Activated T-cell treated with anti-CD3 and anti-CD28 coated beads, Interleukin-2, amount 50 U/mL, for 4 hours (primary cell): ENCODE measurements at regions not wholly inside any gene's neighbourhood (a gene's known extent, or its start where the extent isn't known, plus 50 kb on each side); places are given as distances from the start of the nearest gene placed in this dataset.
"Not testable (repeated sequence)": the region's sequence is repeated elsewhere in the genome, so short reads cannot be mapped to it uniquely, and the experiment has no call there.

Source experiments
- ATAC-seq, 2 donors: fragments of 200-7000 bp; cut with Tn5 transposase; one replicate each; pipeline ENCODE4 v1.10.0; 2021
- DNase-seq: peaks from one replicate; pipeline ENCODE4 v3.0.0-alpha.2; 2020
- H3K27me3 Mint-ChIP-seq: one replicate; pipeline ENCODE4 v1.8.0; 2021; ENCODE audit warnings: low read depth, mixed read lengths
- H3K36me3 Mint-ChIP-seq: one replicate; pipeline ENCODE4 v1.8.0; 2022; ENCODE audit warnings: mixed read lengths; ENCODE audit not compliant: insufficient read depth
- H3K4me1 Mint-ChIP-seq: one replicate; pipeline ENCODE4 v1.8.0; 2021; ENCODE audit warnings: low read depth, mixed read lengths
- H3K4me3 Mint-ChIP-seq: one replicate; pipeline ENCODE4 v1.8.0; 2021; ENCODE audit warnings: mild to moderate bottlenecking, moderate library complexity, mixed read lengths
- H3K9me3 Mint-ChIP-seq: one replicate; pipeline ENCODE4 v1.8.0; 2021; ENCODE audit warnings: mixed read lengths

DNA sequence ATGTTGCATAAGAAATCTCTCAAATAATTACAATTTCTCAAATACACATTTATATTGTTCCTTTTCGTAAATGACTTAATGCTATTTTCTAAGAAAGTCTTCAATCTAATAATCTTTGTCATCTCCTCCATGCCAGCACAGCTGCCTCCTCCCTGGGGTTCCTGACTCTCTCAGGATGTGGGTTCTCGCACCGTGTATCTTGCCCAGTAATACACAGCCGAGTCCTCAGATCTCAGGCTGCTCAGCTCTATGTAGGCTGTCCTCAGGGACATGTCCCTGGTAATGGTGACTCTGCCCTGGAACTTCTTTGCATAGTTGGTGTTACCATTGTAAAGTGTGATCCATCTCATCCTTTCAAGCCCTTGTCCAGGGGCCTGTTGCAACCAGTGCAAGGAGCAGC is 1177.3 kb downstream of the TMEM121 start:
- H3K9me3 Mint-ChIP-seq, H3K4me3 Mint-ChIP-seq, DNase-seq, H3K27me3 Mint-ChIP-seq, H3K4me1 Mint-ChIP-seq, H3K36me3 Mint-ChIP-seq: not testable (repeated sequence)
- peak in 1 of 2 donors; percentile 41 for ATAC-seq

DNA sequence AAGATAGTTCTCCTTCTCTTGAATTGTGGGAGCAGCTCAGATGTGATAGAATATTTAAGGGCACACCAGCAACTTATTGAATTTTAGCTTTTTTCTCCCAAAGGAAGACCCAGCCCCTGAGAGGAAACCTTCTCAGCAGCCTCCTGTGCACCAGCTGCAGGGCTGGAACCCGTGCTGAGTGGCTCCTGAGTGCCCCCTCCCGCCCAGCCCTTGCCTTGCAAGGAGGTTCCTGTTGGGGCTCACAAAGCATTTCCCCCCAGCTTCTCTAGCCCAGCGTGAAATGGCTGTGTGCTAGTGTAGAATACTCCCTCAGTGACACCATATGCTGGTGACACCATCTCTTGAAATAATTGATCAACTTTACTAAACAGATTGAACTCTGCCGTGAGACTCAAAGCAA is 1180.1 kb downstream of the TMEM121 start:
- H3K4me1 Mint-ChIP-seq, H3K36me3 Mint-ChIP-seq, H3K4me3 Mint-ChIP-seq, H3K9me3 Mint-ChIP-seq, DNase-seq, H3K27me3 Mint-ChIP-seq: not testable (repeated sequence)
- ATAC-seq, result peak in 1 of 2 donors; percentile 51

DNA sequence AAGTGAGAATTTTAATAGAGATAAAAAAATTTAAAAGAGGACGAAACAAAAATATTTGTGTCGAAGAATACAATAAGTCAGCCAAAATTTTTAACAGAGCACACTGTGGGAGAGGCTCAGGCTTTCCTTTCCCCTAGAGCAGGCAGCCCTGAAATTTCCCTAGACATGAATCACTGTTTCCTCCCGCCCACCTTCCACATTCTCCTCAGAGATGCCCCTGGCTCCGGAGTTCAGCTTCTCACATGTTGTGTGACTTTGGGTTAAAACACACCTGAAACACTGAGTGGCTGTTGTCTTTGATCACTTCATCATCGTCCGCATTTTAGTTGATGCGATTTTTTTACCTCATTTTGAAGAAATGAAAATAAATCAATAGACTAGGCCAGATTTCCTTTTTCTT is 1183.8 kb downstream of the TMEM121 start:
- H3K9me3 Mint-ChIP-seq, H3K36me3 Mint-ChIP-seq, H3K27me3 Mint-ChIP-seq, H3K4me1 Mint-ChIP-seq, H3K4me3 Mint-ChIP-seq, DNase-seq: not testable (repeated sequence)
- peak; percentile 76 to 79 for ATAC-seq

DNA sequence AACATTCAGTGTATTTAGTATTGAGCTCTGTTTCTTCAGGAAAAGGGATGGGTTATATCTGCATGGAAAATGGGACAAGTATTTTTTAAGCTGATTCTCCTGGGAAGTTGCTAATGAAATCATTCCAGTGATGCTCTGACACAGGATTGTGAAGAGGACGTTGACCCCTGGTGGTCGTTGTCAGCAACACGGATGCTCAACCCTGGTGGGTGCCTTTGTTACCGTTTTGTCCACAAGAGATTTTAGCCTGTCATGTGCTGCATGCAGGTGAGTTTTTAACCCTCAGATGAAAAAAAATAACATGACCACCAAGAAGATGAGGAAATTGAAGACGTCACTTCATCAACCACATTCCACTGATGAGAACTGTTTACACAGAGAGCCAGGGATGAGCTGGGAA is 1186.1 kb downstream of the TMEM121 start:
- not testable (repeated sequence) for DNase-seq, H3K9me3 Mint-ChIP-seq, H3K4me1 Mint-ChIP-seq, ATAC-seq, H3K4me3 Mint-ChIP-seq, H3K36me3 Mint-ChIP-seq, H3K27me3 Mint-ChIP-seq

DNA sequence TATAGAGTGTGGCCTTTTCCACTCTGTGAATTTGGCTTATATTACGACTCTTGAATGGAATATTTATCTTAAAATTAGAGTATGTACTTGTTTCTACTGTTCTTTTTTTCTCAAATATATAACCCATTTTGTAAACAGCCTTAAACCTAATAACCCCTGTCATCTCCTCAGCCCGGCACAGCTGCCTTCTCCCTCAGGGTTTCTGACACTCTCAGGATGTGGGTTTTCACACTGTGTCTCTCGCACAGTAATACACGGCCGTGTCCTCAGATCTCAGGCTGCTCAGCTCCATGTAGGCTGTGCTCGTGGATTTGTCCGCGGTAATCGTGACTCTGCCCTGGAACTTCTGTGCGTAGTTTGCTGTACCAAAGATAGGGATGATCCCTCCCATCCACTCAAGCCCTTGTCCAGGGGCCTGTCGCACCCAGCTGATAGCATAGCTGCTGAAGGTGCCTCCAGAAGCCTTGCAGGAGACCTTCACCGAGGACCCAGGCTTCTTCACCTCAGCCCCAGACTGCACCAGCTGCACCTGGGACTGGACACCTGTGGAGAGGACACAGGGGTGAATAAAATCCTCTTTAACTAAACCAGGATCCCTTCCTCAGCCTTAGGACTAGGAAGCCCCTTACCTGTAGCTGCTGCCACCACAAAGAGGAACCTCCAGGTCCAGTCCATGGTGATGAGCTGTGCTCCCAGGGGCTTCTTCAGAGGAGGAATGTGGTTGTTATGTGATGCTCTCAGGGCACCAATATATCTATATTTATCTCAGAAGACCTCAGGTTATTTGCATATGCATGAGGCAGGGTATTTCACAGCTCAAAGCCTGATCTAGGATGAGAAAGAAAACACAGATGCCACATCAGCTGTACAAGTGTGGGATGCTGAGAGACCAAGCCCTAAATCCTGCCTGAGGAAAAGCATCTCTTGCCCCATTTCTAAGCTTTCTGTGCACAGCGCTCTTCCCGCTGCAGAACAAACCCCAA is 1188.4 kb downstream of the TMEM121 start:
- DNase-seq, H3K36me3 Mint-ChIP-seq, H3K4me1 Mint-ChIP-seq, H3K4me3 Mint-ChIP-seq, H3K9me3 Mint-ChIP-seq, H3K27me3 Mint-ChIP-seq: not testable (repeated sequence)
- ATAC-seq, result peak; percentile 37 to 61

DNA sequence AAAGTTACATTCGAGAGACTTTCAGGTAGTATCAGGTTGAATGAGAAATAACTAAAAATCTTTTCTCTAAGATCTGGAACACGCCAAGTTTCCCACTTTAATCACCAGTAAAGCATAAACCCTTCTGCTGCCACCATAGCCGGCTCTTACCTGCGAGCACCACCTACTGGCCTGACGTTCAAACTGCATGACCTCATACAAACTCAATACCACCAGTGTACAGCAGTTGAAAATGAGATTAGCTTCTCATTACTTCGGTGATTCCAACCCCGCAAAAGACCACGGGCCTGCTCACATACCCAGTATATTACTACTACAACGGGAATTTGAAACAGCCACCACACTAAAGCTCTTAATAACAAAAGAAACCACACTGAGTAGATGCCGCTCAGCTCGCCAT is 1191.2 kb downstream of the TMEM121 start:
- not testable (repeated sequence) for H3K36me3 Mint-ChIP-seq, H3K27me3 Mint-ChIP-seq, H3K4me3 Mint-ChIP-seq, H3K9me3 Mint-ChIP-seq, DNase-seq, H3K4me1 Mint-ChIP-seq
- peak; percentile 79 to 83 for ATAC-seq

DNA sequence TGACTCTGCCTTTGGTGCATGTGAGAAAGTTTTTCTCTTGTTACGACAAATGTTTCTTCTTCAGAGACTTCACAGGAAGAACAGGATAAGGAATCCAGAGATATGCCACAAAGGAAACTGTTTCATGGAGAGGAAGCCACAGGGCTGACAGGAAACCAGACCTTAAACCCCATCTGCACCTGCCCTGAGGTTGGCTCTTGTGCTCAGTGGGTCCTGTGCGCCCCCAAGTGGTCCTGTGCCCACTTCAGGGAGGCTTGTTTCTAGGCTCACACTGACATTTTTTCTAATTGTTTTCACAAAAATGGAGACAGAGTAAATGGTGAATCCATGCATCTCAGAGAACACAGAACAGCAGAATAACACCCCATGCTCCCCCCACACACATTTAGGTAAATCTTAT is 1193.5 kb downstream of the TMEM121 start:
- DNase-seq, ATAC-seq, H3K4me3 Mint-ChIP-seq, H3K9me3 Mint-ChIP-seq, H3K4me1 Mint-ChIP-seq, H3K27me3 Mint-ChIP-seq, H3K36me3 Mint-ChIP-seq: not testable (repeated sequence)

DNA sequence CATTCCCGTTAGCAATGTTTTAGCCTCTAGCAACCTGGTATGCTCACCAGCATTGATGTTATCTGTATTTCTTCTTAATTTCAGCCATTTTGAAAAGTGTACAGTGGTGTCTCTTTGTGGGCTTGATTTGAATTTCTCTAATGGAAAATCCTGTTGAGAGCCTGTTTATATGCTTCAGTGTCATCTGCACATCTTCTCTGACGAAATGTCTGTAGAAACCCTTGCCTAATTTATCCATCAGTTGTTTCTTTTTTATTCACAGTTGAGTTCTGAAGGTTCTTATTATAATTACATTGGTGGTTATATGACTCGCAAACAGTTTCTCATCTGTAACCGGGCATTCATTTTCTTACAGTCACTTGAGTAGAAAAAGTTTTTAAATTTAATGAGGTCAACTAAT is 1195.5 kb downstream of the TMEM121 start:
- not testable (repeated sequence) for H3K27me3 Mint-ChIP-seq, H3K9me3 Mint-ChIP-seq, H3K4me1 Mint-ChIP-seq, H3K4me3 Mint-ChIP-seq, H3K36me3 Mint-ChIP-seq, DNase-seq
- ATAC-seq, result peak in 1 of 2 donors; percentile 14

DNA sequence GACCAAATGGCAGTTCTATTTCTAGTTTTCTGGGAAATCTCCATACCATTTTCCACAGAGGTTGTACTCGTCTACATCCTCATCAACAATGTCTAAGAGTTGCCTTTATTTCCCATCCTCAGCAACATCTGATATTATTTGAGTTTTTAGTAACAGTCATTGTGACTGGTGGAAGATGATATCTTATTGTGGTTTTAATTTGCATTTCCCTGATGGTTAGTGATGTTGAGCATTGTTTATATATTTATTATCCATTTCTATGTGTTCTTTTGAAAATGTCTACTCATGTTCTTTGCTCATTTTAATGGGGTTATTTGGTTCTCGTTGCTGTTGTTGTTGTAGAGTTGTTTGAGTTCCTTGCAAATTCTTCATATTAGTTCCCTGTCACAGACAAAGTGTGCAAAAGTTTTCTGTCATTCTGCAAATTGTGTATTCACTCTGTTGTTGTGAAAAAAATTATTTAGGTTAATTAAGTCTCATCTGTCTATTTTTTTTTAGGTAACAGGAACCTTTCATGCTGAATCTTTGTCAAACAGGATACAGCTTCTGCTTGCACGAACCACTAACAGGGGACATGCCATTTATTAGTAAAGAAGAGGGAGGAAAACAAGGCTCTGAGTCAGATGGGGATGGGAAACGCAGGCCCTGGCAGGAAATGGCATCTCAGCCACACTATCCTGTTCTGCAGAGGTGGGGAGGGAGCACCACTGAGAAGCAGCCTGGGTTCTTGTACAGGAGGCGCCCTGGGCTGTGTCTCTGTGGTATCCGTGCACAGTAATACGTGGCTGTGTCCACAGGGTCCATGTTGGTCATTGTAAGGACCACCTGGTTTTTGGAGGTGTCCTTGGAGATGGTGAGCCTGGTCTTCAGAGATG is 1196.7 kb downstream of the TMEM121 start:
- not testable (repeated sequence) for H3K9me3 Mint-ChIP-seq, H3K27me3 Mint-ChIP-seq, H3K4me1 Mint-ChIP-seq, DNase-seq, H3K36me3 Mint-ChIP-seq, H3K4me3 Mint-ChIP-seq
- ATAC-seq, result peak in 1 of 2 donors; percentile 75

DNA sequence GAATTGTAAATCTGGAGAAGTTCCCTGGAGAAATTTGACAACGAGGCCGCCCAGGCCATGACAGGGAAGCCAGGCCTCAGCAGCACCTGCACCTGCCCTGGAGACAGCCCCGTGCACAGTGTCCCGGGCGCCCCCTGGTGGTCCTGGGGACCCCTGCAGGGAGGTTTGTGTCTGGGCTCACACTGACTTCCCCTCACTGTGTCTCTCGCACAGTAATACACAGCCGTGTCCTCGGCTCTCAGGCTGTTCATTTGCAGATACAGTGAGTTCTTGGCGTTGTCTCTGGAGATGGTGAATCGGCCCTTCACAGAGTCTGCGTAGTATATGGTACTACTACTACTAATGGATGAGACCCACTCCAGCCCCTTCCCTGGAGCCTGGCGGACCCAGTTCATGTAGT is 1201.6 kb downstream of the TMEM121 start:
- peak in 1 of 2 donors; percentile 59 for ATAC-seq
- not testable (repeated sequence) for H3K36me3 Mint-ChIP-seq, H3K4me1 Mint-ChIP-seq, H3K9me3 Mint-ChIP-seq, DNase-seq, H3K4me3 Mint-ChIP-seq, H3K27me3 Mint-ChIP-seq

DNA sequence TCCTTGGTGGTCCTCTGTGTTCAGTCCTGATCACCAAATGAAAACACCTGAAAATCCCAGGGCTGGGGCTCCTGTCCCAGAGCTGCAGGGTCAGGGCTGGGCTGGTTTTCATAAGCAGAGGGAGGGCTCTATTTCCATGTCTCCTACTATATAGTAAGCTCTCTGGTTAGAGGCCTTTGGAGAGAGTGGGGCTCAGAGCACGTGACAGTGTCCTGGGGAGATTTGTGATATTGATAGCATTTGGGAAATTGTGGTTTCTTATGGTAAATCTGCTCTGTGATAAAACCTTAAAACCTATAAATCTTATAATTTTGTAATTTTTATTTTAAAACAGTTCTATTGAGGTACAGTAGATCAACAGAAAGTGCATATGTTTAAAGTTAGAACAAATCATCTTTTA is 1202.2 kb downstream of the TMEM121 start:
- Mint-ChIP-seq H3K4me3 (no peak overlapping the region), H3K9me3 (no peaks in the 10 kb centered on the region), H3K36me3 (no peaks in the 10 kb centered on the region), H3K4me1 (no peaks in the 10 kb centered on the region), H3K27me3 (no peaks in the 10 kb centered on the region)
- DNase-seq, result no peak
- no peak for ATAC-seq

DNA sequence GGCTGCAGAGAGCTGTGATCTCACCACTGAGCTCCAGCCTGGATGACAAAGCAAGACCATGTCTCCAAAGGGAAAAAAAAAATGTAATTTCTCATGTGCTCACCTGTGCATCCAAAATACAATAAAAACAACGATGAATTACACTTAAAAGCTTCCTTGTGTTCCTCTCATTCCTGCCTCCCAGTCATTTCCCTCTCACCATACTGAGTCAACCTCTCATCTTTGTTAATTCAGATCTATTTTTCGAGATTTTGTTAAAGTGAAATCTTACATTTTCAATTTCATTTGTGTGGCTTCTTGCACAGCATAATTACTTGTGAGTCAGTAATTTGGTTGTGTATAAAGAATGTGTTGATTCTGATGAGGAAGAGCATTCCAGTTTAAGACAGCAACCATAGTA is 1203.2 kb downstream of the TMEM121 start:
- no peak overlapping the region for H3K4me3 Mint-ChIP-seq
- H3K36me3 Mint-ChIP-seq, result no peaks in the 10 kb centered on the region
- no peak for ATAC-seq
- H3K27me3 Mint-ChIP-seq, result no peaks in the 10 kb centered on the region
- no peaks in the 10 kb centered on the region for H3K4me1 Mint-ChIP-seq
- H3K9me3 Mint-ChIP-seq, result no peaks in the 10 kb centered on the region
- no peak for DNase-seq

DNA sequence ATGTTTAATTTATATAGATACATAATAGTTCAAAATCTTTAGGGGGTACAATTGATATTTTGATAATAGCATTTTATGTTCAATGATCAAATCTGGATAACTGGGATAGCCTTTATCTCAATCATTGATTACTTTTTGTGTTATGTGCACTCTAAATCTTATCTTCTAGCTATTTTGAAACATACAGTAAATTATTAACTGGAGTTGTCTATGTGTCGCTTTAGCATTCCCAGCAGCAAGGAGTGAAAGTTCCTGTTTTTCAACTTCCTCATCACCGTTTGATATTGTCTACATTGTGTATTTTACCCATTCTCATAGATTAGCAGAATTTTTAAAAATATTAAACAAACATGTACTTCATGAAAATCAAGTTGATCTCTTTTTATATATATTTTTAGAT is 1207.4 kb downstream of the TMEM121 start:
- Mint-ChIP-seq H3K4me3 (no peak overlapping the region), H3K36me3 (no peaks in the 10 kb centered on the region), H3K9me3 (no peaks in the 10 kb centered on the region), H3K4me1 (no peaks in the 10 kb centered on the region), H3K27me3 (no peaks in the 10 kb centered on the region)
- no peak for ATAC-seq
- DNase-seq, result no peak

DNA sequence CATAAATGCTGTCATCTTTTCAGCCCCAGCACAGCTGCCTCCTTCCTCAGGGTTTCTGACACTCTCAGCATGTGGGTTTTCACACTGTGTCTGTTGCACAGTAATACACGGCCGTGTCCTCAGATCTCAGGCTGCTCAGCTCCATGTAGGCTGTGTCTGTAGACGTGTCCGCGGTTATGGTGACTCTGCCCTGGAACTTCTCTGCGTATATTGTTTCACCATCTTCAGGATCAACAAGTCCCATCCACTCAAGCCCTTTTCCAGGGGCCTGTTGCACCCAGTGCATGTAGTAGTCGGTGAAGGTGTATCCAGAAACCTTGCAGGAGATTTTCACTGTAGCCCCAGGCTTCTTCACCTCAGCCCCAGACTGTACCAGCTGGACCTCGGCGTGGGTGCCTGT is 1210.6 kb downstream of the TMEM121 start:
- H3K4me1 Mint-ChIP-seq, result no peaks in the 10 kb centered on the region
- H3K9me3 Mint-ChIP-seq, result no peaks in the 10 kb centered on the region
- DNase-seq, result peak; percentile 26
- H3K27me3 Mint-ChIP-seq, result no peaks in the 10 kb centered on the region
- H3K4me3 Mint-ChIP-seq, result no peak overlapping the region
- peak in 1 of 2 donors; percentile 56 for ATAC-seq
- no peaks in the 10 kb centered on the region for H3K36me3 Mint-ChIP-seq

DNA sequence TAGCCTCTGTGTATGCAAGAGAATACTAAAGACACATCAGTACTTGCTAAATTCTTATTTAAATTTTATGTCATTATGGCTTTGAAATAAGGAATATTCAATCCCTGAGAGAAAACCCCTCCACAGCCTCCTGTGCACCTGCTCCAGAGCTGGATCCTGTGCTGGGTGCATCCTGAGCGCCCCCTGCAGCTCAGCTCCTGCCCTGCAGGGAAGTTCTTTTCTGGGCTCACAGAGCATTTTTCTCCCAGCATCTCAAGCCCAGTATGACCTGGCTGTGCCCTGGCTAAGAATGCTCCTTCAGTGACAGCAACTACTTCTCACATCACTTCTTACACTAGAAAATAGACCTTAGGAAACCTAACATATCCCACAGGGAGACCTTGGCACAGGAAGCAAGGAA is 1211.7 kb downstream of the TMEM121 start:
- peak; percentile 26 for DNase-seq
- no peaks in the 10 kb centered on the region for H3K36me3 Mint-ChIP-seq

More for the DNA sequence above, 1211.7 kb downstream of the TMEM121 start:
- H3K9me3 Mint-ChIP-seq, result no peaks in the 10 kb centered on the region
- H3K4me1 Mint-ChIP-seq, result no peaks in the 10 kb centered on the region
- ATAC-seq, result no peak
- H3K4me3 Mint-ChIP-seq, result no peak overlapping the region
- H3K27me3 Mint-ChIP-seq, result no peaks in the 10 kb centered on the region
